ENCODE measurements at regions not wholly inside any gene's neighbourhood (a gene's known extent, or its start where the extent isn't known, plus 50 kb on each side); places are given as distances from the start of the nearest gene placed in this dataset.

DNA sequence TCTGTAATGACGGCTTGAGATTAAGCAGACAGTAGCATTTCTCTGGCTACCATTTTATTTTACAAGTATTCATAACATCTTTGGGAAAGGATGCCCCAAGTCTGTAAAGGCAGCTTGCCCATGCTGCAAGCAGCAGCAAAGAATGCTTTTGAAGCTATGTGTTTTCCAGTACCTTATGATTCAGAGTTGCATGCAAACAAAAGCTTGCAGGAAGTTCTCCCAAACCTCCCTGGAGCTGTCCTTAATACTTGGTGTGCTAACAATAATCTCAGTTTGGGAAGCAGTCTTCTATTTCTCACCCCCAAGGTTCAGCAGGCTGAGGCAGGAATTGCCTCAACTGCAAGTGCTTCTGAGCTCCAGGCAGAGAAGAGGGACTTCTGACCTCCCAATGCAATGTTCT lies 60.8 kb downstream of the CCNA1 start:
- ATAC-seq (ENCODE audit: poor library complexity): no peak
- Histone ChIP-seq H3K4me1 (ENCODE audit: insufficient read depth, low read length) (no peaks in the 10 kb centered on the region), H3K27me3 (ENCODE audit: control insufficient read depth in 1 of 2, insufficient read depth in 2 of 2, low read length in 2 of 2) (no peaks in the 10 kb centered on the region), H3K4me3 (ENCODE audit: low read length) (no peak overlapping the region), H3K36me3 (ENCODE audit: insufficient read depth, low read length) (no peaks in the 10 kb centered on the region), H3K9me3 (ENCODE audit: control insufficient read depth in 1 of 2, insufficient read depth in 1 of 2, low read length in 2 of 2) (peaks cover 0 to 3% of the 10 kb centered on the region in 2 experiments), H3K27ac (ENCODE audit: low read depth in 1 of 2, low read length in 2 of 2) (no peak overlapping the region)
- POLR2A ChIA-PET: no interaction called here
- Mint-ChIP-seq H3K9me3 (no peaks in the 10 kb centered on the region), H3K36me3 (ENCODE audit: low read depth) (no peaks in the 10 kb centered on the region), H3K4me3 (no peak overlapping the region), H3K27ac (no peak overlapping the region), H3K4me1 (ENCODE audit: low read depth) (no peaks in the 10 kb centered on the region), H3K27me3 (peaks cover 12% of the 10 kb centered on the region)
- TF ChIP-seq, protein P1, sequence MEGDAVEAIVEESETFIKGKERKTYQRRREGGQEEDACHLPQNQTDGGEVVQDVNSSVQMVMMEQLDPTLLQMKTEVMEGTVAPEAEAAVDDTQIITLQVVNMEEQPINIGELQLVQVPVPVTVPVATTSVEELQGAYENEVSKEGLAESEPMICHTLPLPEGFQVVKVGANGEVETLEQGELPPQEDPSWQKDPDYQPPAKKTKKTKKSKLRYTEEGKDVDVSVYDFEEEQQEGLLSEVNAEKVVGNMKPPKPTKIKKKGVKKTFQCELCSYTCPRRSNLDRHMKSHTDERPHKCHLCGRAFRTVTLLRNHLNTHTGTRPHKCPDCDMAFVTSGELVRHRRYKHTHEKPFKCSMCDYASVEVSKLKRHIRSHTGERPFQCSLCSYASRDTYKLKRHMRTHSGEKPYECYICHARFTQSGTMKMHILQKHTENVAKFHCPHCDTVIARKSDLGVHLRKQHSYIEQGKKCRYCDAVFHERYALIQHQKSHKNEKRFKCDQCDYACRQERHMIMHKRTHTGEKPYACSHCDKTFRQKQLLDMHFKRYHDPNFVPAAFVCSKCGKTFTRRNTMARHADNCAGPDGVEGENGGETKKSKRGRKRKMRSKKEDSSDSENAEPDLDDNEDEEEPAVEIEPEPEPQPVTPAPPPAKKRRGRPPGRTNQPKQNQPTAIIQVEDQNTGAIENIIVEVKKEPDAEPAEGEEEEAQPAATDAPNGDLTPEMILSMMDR (IDR thresholded peaks at IDR 0.05): no peak
- CTCF ChIA-PET: no interaction called here
- DNase-seq: no peak
- intact Hi-C loops (cut with DNase I, micrococcal nuclease): no loop called here

DNA sequence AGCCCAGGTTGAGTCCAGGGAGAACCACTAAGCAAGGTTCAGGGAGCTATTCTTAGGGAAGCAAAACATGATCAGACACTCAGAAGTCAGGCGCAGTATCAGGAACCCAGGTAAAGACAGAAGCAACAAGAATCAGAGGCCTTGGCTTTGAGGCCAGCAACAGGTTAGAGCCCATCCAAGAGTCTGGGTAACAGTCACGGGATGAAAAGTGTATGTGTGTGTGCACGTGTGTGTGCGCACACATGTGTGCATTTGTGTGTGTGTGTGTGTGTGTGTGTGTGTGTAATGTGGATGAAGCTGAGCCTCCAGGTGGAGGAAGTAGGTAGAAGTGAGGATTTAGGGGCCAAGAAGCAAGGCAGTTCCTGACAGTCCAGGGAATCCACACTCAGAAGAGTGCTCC lies 63.1 kb downstream of the CCNA1 start:
- Histone ChIP-seq H3K27me3 (ENCODE audit: control insufficient read depth in 1 of 2, insufficient read depth in 2 of 2, low read length in 2 of 2) (no peaks in the 10 kb centered on the region), H3K27ac (ENCODE audit: low read depth in 1 of 2, low read length in 2 of 2) (no peak overlapping the region), H3K36me3 (ENCODE audit: insufficient read depth, low read length) (no peaks in the 10 kb centered on the region), H3K4me1 (ENCODE audit: insufficient read depth, low read length) (no peaks in the 10 kb centered on the region), H3K4me3 (ENCODE audit: low read length) (no peak overlapping the region), H3K9me3 (ENCODE audit: control insufficient read depth in 1 of 2, insufficient read depth in 1 of 2, low read length in 2 of 2) (no peaks in the 10 kb centered on the region)
- POLR2A ChIA-PET: no interaction called here
- TF ChIP-seq, protein P1 (IDR thresholded peaks at IDR 0.05): no peak
- ATAC-seq (ENCODE audit: poor library complexity) (no peak), DNase-seq (no peak)
- Mint-ChIP-seq H3K4me3 (no peak overlapping the region), H3K27ac (no peak overlapping the region), H3K36me3 (ENCODE audit: low read depth) (no peaks in the 10 kb centered on the region), H3K27me3 (peaks cover 9% of the 10 kb centered on the region), H3K4me1 (ENCODE audit: low read depth) (no peaks in the 10 kb centered on the region), H3K9me3 (no peaks in the 10 kb centered on the region)
- intact Hi-C loops (cut with DNase I, micrococcal nuclease): no loop called here
- CTCF ChIA-PET: no interaction called here

DNA sequence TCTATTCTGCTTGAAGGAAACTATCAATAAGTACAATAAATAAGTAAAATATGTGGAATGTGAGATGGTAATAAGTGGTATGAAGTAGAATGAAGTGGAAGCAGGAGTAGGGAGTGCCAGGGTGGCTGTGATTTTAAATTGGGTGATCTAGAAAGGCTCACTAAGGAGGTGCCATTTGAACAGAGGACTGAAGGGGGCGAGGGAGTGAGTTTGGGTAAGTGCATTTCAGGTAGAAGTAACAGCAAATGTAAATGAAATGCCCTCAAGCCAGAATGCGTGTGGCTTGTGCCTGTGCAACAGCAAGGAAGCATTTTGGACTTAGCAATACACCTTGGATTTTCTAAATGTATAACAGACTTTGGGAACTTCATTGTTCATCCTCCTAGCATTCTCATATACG lies 77.1 kb downstream of the CCNA1 start:
- no peaks in the 10 kb centered on the region for H3K4me1 Mint-ChIP-seq (ENCODE audit: low read depth)
- no peak overlapping the region for H3K27ac Mint-ChIP-seq
- POLR2A ChIA-PET: no interaction called here
- H3K36me3 Mint-ChIP-seq (ENCODE audit: low read depth): no peaks in the 10 kb centered on the region
- intact Hi-C loops (cut with DNase I, micrococcal nuclease): no loop called here
- Histone ChIP-seq H3K27me3 (ENCODE audit: control insufficient read depth in 1 of 2, insufficient read depth in 2 of 2, low read length in 2 of 2) (no peaks in the 10 kb centered on the region), H3K27ac (ENCODE audit: low read depth in 1 of 2, low read length in 2 of 2) (no peak overlapping the region), H3K36me3 (ENCODE audit: insufficient read depth, low read length) (no peaks in the 10 kb centered on the region), H3K9me3 (ENCODE audit: control insufficient read depth in 1 of 2, insufficient read depth in 1 of 2, low read length in 2 of 2) (peaks cover 0 to 3% of the 10 kb centered on the region in 2 experiments), H3K4me1 (ENCODE audit: insufficient read depth, low read length) (no peaks in the 10 kb centered on the region), H3K4me3 (ENCODE audit: low read length) (no peak overlapping the region)
- CTCF ChIA-PET: no interaction called here
- no peak overlapping the region for H3K4me3 Mint-ChIP-seq
- peaks cover 6% of the 10 kb centered on the region for H3K9me3 Mint-ChIP-seq
- TF ChIP-seq, protein P1 (IDR thresholded peaks at IDR 0.05): no peak
- H3K27me3 Mint-ChIP-seq: peaks cover 12% of the 10 kb centered on the region
- ATAC-seq (ENCODE audit: poor library complexity) (no peak), DNase-seq (no peak)
